ENCODE measurements at regions not wholly inside any gene's neighbourhood (a gene's known extent, or its start where the extent isn't known, plus 50 kb on each side); places are given as distances from the start of the nearest gene placed in this dataset.

DNA sequence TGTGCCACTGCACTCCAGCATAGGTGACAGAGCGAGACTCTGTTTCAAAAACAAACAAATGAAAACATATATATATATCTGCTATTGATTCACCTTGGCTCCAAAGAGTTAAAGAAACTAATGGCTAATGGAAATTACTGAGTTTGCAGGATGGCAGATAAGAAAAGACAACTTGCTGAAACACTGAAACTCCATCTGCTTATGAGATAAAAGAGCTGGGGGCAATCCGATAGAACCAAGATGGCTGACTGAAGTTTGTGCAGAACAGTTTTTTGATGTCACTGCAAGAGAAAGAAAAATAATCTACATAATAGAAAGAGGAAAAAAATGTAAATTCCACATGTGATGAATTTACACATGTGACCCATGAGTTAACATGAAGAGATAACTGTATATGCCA is 88.2 kb downstream of the LRATD1 start:
- H2BK120ac ChIP-seq (ENCODE audit: low read depth, low read length), result no peak overlapping the region
- H2BK5ac ChIP-seq (ENCODE audit: low read depth, low read length, poor library complexity, severe bottlenecking), result no peak overlapping the region
- no peak overlapping the region for H3K4me3 ChIP-seq (ENCODE audit: insufficient read depth in 1 of 2, low read depth in 1 of 2, low read length in 2 of 2)
- no peak for DNase-seq
- no peaks in the 10 kb centered on the region for H3K27me3 ChIP-seq (ENCODE audit: control insufficient read depth in 1 of 2, insufficient read depth in 1 of 2, low read length in 2 of 2)
- no peak overlapping the region for H4K91ac ChIP-seq (ENCODE audit: low read length)
- H3K4me2 ChIP-seq (ENCODE audit: low read length, poor library complexity, severe bottlenecking), result no peak overlapping the region
- H3K4me1 ChIP-seq (ENCODE audit: control insufficient read depth, insufficient read depth, low read depth, low read length), result no peaks in the 10 kb centered on the region
- no peak overlapping the region for H3K9ac ChIP-seq (ENCODE audit: low read length)
- H3K4ac ChIP-seq (ENCODE audit: low read depth in 1 of 2, low read length in 2 of 2), result no peak overlapping the region
- H2AFZ ChIP-seq (ENCODE audit: low read depth, low read length), result no peak overlapping the region
- H2BK12ac ChIP-seq (ENCODE audit: low read length in 2 of 2), result no peak overlapping the region
- H4K8ac ChIP-seq (ENCODE audit: low read length), result no peak overlapping the region
- no peak overlapping the region for H2AK5ac ChIP-seq (ENCODE audit: low read length, severe bottlenecking)
- H3K79me1 ChIP-seq (replicated peaks; ENCODE audit: low read length, poor library complexity, severe bottlenecking), result no peaks in the 10 kb centered on the region
- H3K27ac ChIP-seq (ENCODE audit: low read length, poor library complexity, severe bottlenecking), result no peak overlapping the region
- no CpG with 5 or more reads among the region's 2 CpGs for WGBS
- no peak overlapping the region for H3K23ac ChIP-seq (ENCODE audit: low read length in 2 of 2)
- H3K36me3 ChIP-seq (ENCODE audit: control insufficient read depth in 1 of 2, insufficient read depth in 2 of 2, low read depth in 1 of 2, low read length in 2 of 2), result no peaks in the 10 kb centered on the region
- H3K9me3 ChIP-seq (ENCODE audit: control insufficient read depth, low read length), result no peaks in the 10 kb centered on the region
- no peak overlapping the region for H3K14ac ChIP-seq (ENCODE audit: low read length in 2 of 2)
- no peak overlapping the region for H3K18ac ChIP-seq (ENCODE audit: low read depth in 1 of 2, low read length in 2 of 2)
- H2BK15ac ChIP-seq (ENCODE audit: low read depth, poor library complexity, severe bottlenecking), result no peak overlapping the region

DNA sequence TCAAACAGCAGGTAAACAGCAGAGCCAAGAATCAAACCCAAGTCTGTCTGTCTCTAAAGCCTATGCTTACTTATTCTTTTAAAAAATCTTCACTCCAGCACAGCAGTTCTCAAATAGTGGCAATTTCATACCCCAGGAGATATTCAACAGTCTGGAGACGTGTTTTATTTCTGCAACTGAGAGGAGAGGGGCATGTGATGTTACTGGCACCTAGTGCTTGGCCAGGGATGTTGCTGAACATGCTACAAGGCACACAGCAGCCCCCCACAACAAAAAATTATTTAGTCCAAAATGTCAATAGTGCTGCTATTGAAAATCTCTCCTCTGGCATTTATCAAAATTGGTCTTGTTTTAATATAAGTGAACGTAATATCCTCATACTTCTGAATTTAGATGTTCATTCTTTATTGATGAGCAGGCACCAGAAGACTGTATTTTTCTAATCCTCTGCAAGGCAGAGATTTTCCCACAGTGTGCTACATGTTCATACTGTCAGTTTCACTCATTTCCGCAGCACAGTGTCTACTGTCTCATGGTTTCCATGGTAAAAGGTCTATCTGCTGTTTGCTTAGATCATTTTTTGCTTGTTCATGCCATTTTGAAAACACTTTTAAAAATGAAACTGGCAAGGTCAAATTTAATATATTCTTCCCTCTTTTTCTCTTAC is 90.5 kb downstream of the LRATD1 start:
- Histone ChIP-seq H3K9me3 (ENCODE audit: control insufficient read depth, low read length) (peaks cover 4% of the 10 kb centered on the region), H3K27ac (ENCODE audit: low read length, poor library complexity, severe bottlenecking) (no peak overlapping the region), H3K23ac (ENCODE audit: low read length in 2 of 2) (no peak overlapping the region), H3K36me3 (ENCODE audit: control insufficient read depth in 1 of 2, insufficient read depth in 2 of 2, low read depth in 1 of 2, low read length in 2 of 2) (no peaks in the 10 kb centered on the region), H2BK120ac (ENCODE audit: low read depth, low read length) (no peak overlapping the region), H4K8ac (ENCODE audit: low read length) (no peak overlapping the region), H3K4me3 (ENCODE audit: insufficient read depth in 1 of 2, low read depth in 1 of 2, low read length in 2 of 2) (no peak overlapping the region), H3K4me1 (ENCODE audit: control insufficient read depth, insufficient read depth, low read depth, low read length) (no peaks in the 10 kb centered on the region), H3K4ac (ENCODE audit: low read depth in 1 of 2, low read length in 2 of 2) (no peak overlapping the region), H3K79me1 (replicated peaks; ENCODE audit: low read length, poor library complexity, severe bottlenecking) (no peaks in the 10 kb centered on the region), H2AFZ (ENCODE audit: low read depth, low read length) (no peak overlapping the region), H2BK5ac (ENCODE audit: low read depth, low read length, poor library complexity, severe bottlenecking) (no peak overlapping the region), H3K27me3 (ENCODE audit: control insufficient read depth in 1 of 2, insufficient read depth in 1 of 2, low read length in 2 of 2) (no peaks in the 10 kb centered on the region), H3K4me2 (ENCODE audit: low read length, poor library complexity, severe bottlenecking) (no peak overlapping the region), H3K18ac (ENCODE audit: low read depth in 1 of 2, low read length in 2 of 2) (no peak overlapping the region), H2BK12ac (ENCODE audit: low read length in 2 of 2) (no peak overlapping the region), H2AK5ac (ENCODE audit: low read length, severe bottlenecking) (no peak overlapping the region), H4K91ac (ENCODE audit: low read length) (no peak overlapping the region), H2BK15ac (ENCODE audit: low read depth, poor library complexity, severe bottlenecking) (no peak overlapping the region), H3K14ac (ENCODE audit: low read length in 2 of 2) (no peak overlapping the region), H3K9ac (ENCODE audit: low read length) (no peak overlapping the region)
- 86% methylated on average over 1 of the region's 3 CpGs for WGBS
- no peak for DNase-seq

DNA sequence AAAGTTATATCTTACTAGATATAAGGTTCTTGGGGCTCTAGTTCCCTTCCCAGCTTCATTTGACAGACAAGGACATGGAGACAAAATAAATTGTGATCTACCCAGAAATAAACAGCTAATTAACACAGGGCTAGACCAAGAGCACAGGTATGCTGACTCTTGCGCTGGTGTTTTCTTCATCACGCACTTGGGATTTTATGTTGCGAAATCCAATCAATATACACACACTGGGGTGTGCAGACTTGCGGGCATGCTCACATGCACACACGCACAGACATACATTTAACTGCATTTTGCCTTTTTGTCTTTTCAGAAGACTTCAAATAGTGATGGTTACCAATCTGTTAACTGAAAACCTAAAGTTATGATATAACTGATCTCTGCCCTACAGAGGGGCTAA is 91.2 kb downstream of the LRATD1 start:
- no peak overlapping the region for H2BK12ac ChIP-seq (ENCODE audit: low read length in 2 of 2)
- H3K14ac ChIP-seq (ENCODE audit: low read length in 2 of 2), result no peak overlapping the region
- no peak overlapping the region for H2AFZ ChIP-seq (ENCODE audit: low read depth, low read length)
- no peak overlapping the region for H3K4ac ChIP-seq (ENCODE audit: low read depth in 1 of 2, low read length in 2 of 2)
- no peaks in the 10 kb centered on the region for H3K27me3 ChIP-seq (ENCODE audit: control insufficient read depth in 1 of 2, insufficient read depth in 1 of 2, low read length in 2 of 2)
- H4K8ac ChIP-seq (ENCODE audit: low read length), result no peak overlapping the region
- H3K27ac ChIP-seq (ENCODE audit: low read length, poor library complexity, severe bottlenecking), result no peak overlapping the region
- peaks cover 4% of the 10 kb centered on the region for H3K9me3 ChIP-seq (ENCODE audit: control insufficient read depth, low read length)
- no peaks in the 10 kb centered on the region for H3K36me3 ChIP-seq (ENCODE audit: control insufficient read depth in 1 of 2, insufficient read depth in 2 of 2, low read depth in 1 of 2, low read length in 2 of 2)
- WGBS, result 67% methylated on average over 5 of the region's 5 CpGs
- no peak for DNase-seq
- no peak overlapping the region for H3K4me2 ChIP-seq (ENCODE audit: low read length, poor library complexity, severe bottlenecking)
- no peak overlapping the region for H3K18ac ChIP-seq (ENCODE audit: low read depth in 1 of 2, low read length in 2 of 2)
- H3K79me1 ChIP-seq (replicated peaks; ENCODE audit: low read length, poor library complexity, severe bottlenecking), result no peaks in the 10 kb centered on the region
- no peaks in the 10 kb centered on the region for H3K4me1 ChIP-seq (ENCODE audit: control insufficient read depth, insufficient read depth, low read depth, low read length)
- no peak overlapping the region for H4K91ac ChIP-seq (ENCODE audit: low read length)
- H3K23ac ChIP-seq (ENCODE audit: low read length in 2 of 2), result no peak overlapping the region
- H2BK5ac ChIP-seq (ENCODE audit: low read depth, low read length, poor library complexity, severe bottlenecking), result no peak overlapping the region
- no peak overlapping the region for H3K9ac ChIP-seq (ENCODE audit: low read length)
- H2BK120ac ChIP-seq (ENCODE audit: low read depth, low read length), result no peak overlapping the region
- H2AK5ac ChIP-seq (ENCODE audit: low read length, severe bottlenecking), result no peak overlapping the region
- no peak overlapping the region for H2BK15ac ChIP-seq (ENCODE audit: low read depth, poor library complexity, severe bottlenecking)
- H3K4me3 ChIP-seq (ENCODE audit: insufficient read depth in 1 of 2, low read depth in 1 of 2, low read length in 2 of 2), result no peak overlapping the region

DNA sequence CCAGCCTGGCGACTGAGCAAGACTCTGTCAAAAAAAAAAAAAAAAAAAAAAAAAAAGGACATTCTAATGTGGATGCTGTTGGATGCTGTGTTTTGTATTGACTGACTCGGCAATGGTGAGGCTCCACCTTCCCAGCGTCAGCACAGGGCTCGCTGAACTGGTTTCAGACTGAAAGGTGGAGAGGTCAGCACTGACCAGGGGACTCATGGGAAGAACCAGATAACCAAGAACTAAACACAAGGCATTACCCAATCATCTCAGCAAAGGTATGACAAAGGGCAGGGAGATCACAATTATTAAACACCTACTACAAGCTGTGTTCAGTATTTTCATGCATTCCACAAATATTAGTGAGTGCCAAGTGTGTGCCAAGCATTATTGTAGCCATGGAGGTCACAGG is 103.2 kb downstream of the LRATD1 start:
- no peak for DNase-seq
- Histone ChIP-seq H3K9ac (ENCODE audit: low read length) (no peak overlapping the region), H3K36me3 (ENCODE audit: control insufficient read depth in 1 of 2, insufficient read depth in 2 of 2, low read depth in 1 of 2, low read length in 2 of 2) (no peaks in the 10 kb centered on the region), H3K4me2 (ENCODE audit: low read length, poor library complexity, severe bottlenecking) (no peak overlapping the region), H3K14ac (ENCODE audit: low read length in 2 of 2) (no peak overlapping the region), H2BK120ac (ENCODE audit: low read depth, low read length) (no peak overlapping the region), H3K18ac (ENCODE audit: low read depth in 1 of 2, low read length in 2 of 2) (no peak overlapping the region), H3K4ac (ENCODE audit: low read depth in 1 of 2, low read length in 2 of 2) (no peak overlapping the region), H3K23ac (ENCODE audit: low read length in 2 of 2) (no peak overlapping the region), H2BK12ac (ENCODE audit: low read length in 2 of 2) (no peak overlapping the region), H3K27ac (ENCODE audit: low read length, poor library complexity, severe bottlenecking) (no peak overlapping the region), H2BK15ac (ENCODE audit: low read depth, poor library complexity, severe bottlenecking) (no peak overlapping the region), H2AK5ac (ENCODE audit: low read length, severe bottlenecking) (no peak overlapping the region), H3K27me3 (ENCODE audit: control insufficient read depth in 1 of 2, insufficient read depth in 1 of 2, low read length in 2 of 2) (no peaks in the 10 kb centered on the region), H2AFZ (ENCODE audit: low read depth, low read length) (no peak overlapping the region), H3K4me3 (ENCODE audit: insufficient read depth in 1 of 2, low read depth in 1 of 2, low read length in 2 of 2) (no peak overlapping the region), H3K9me3 (ENCODE audit: control insufficient read depth, low read length) (no peaks in the 10 kb centered on the region), H4K8ac (ENCODE audit: low read length) (no peak overlapping the region), H3K4me1 (ENCODE audit: control insufficient read depth, insufficient read depth, low read depth, low read length) (no peaks in the 10 kb centered on the region), H3K79me1 (replicated peaks; ENCODE audit: low read length, poor library complexity, severe bottlenecking) (no peaks in the 10 kb centered on the region), H4K91ac (ENCODE audit: low read length) (no peak overlapping the region), H2BK5ac (ENCODE audit: low read depth, low read length, poor library complexity, severe bottlenecking) (no peak overlapping the region)
- WGBS, result 73% methylated on average over 4 of the region's 4 CpGs

All from mesenchymal stem cell (in vitro differentiated cells and primary cell).